ENCODE measurements at regions not wholly inside any gene's neighbourhood (a gene's known extent, or its start where the extent isn't known, plus 50 kb on each side); places are given as distances from the start of the nearest gene placed in this dataset.

DNA sequence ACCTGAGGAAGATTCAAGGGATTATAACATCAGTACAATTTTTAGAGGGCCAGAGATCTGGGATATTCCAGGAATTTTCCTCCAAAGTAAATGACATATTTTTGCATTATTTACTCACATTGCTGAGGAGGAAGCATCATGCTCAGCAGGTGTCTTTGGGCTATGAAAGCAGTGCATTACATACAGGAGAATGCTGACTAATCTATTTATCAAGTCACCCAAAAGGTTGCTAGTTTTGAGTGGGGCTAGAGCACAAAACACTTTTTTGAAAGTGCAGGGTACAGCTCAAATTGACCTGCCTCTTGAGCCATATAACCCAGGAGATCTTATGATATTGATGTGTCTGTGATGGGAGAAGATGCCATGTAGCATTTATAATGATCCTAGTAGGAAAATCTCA lies 603.1 kb downstream of the POM121L12 start:
- TF ChIP-seq EZH2phosphoT487 (IDR thresholded peaks at IDR 0.05; ENCODE audit: borderline replicate concordance, low read length): no peak
- TF ChIP-seq, protein P1, sequence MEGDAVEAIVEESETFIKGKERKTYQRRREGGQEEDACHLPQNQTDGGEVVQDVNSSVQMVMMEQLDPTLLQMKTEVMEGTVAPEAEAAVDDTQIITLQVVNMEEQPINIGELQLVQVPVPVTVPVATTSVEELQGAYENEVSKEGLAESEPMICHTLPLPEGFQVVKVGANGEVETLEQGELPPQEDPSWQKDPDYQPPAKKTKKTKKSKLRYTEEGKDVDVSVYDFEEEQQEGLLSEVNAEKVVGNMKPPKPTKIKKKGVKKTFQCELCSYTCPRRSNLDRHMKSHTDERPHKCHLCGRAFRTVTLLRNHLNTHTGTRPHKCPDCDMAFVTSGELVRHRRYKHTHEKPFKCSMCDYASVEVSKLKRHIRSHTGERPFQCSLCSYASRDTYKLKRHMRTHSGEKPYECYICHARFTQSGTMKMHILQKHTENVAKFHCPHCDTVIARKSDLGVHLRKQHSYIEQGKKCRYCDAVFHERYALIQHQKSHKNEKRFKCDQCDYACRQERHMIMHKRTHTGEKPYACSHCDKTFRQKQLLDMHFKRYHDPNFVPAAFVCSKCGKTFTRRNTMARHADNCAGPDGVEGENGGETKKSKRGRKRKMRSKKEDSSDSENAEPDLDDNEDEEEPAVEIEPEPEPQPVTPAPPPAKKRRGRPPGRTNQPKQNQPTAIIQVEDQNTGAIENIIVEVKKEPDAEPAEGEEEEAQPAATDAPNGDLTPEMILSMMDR (conservative IDR thresholded peaks at IDR 0.05; ENCODE audit: low read depth, low read length): no peak
- no peak for TF ChIP-seq EZH2 (IDR thresholded peaks at IDR 0.05; ENCODE audit: low read length, unreplicated experiment)
